H1 (cell line): ENCODE measurements at regions not wholly inside any gene's neighbourhood (a gene's known extent, or its start where the extent isn't known, plus 50 kb on each side); places are given as distances from the start of the nearest gene placed in this dataset.

Experiments
- BRCA1 ChIP-seq: IDR thresholded peaks from 2 replicates; pipeline ENCODE4 v1.6.1; 2012; ENCODE audit warnings: low read depth, low read length, improper control_type of control experiment
- CEBPB ChIP-seq: IDR thresholded peaks from 2 replicates; pipeline ENCODE4 v1.6.1; 2012; ENCODE audit warnings: low read depth, low read length
- EZH2 ChIP-seq: fragments of 200-600 bp; sonication (generic); IDR thresholded peaks from 2 replicates; pipeline ENCODE4 v1.7.1; 2012; ENCODE audit warnings: low read depth, mild to moderate bottlenecking, moderate library complexity, low read length, inconsistent platforms; ENCODE audit not compliant: severe bottlenecking
- KDM1A ChIP-seq: fragments of 200-600, 300-600 bp; sonication (generic); IDR thresholded peaks from 2 replicates; pipeline ENCODE4 v1.7.1; 2016; ENCODE audit warnings: mild to moderate bottlenecking, low read length, borderline replicate concordance
- NANOG ChIP-seq: IDR thresholded peaks from 2 replicates; pipeline ENCODE4 v1.6.1; 2011; ENCODE audit warnings: low read length, low read depth, mild to moderate bottlenecking, inconsistent platforms; ENCODE audit not compliant: insufficient read depth, poor library complexity, severe bottlenecking
- POLR2AphosphoS5 ChIP-seq: IDR thresholded peaks from 2 replicates; pipeline ENCODE4 v1.6.1; 2011; ENCODE audit warnings: low read depth, low read length
- RFX5 ChIP-seq: IDR thresholded peaks from 2 replicates; pipeline ENCODE4 v1.6.1; 2011; ENCODE audit warnings: low read depth, low read length, improper control_type of control experiment, borderline replicate concordance
- SIN3A ChIP-seq, 2 experiments: IDR thresholded peaks in 1 of 2; conservative IDR thresholded peaks in 1 of 2; 2 replicates each; pipeline ENCODE4 v1.6.1; 2011 to 2012; ENCODE audit warnings: low read length in 2 of 2, improper control_type of control experiment in 1 of 2, low read depth in 1 of 2, mild to moderate bottlenecking in 1 of 2
- SIRT6 ChIP-seq: IDR thresholded peaks from one replicate; pipeline ENCODE4 v1.7.1; 2012; ENCODE audit warnings: low read length, inconsistent platforms
- TAF1 ChIP-seq: IDR thresholded peaks from 2 replicates; pipeline ENCODE4 v1.6.1; 2011; ENCODE audit warnings: mild to moderate bottlenecking, low read depth, low read length
- TBP ChIP-seq: IDR thresholded peaks from 2 replicates; pipeline ENCODE4 v1.6.1; 2011; ENCODE audit warnings: low read depth, low read length, improper control_type of control experiment
- YY1 ChIP-seq: IDR thresholded peaks from 2 replicates; pipeline ENCODE4 v1.6.1; 2011; ENCODE audit warnings: low read depth, mild to moderate bottlenecking, low read length
- TF ChIP-seq, protein P1 (sequence below): fragments of 300-600 bp; sonication (generic); IDR thresholded peaks from 2 replicates; pipeline ENCODE4 v1.7.1; 2012; ENCODE audit warnings: low read length, moderate library complexity, mild to moderate bottlenecking, inconsistent platforms; ENCODE audit not compliant: insufficient replicate concordance

DNA sequence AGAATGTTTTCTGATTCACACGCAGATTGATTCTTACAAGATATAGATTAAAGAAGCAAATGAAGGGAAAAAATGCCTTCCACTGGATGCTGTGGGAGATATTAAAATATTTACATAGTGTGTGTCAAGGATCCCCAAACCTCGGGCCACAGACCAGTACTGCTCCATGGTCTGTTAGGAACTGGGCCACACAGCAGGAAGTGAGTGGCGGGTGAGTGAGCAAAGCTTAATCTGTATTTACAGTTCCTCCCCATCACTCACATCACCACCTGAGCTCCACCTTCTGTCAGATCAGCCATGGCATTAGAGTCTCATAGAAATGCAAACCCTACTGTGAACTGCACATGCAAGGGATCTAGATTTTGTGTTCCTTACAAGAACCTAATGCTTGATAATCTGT lies 552.6 kb upstream of the GOLIM4 start (continued):
- TF ChIP-seq, protein P1, sequence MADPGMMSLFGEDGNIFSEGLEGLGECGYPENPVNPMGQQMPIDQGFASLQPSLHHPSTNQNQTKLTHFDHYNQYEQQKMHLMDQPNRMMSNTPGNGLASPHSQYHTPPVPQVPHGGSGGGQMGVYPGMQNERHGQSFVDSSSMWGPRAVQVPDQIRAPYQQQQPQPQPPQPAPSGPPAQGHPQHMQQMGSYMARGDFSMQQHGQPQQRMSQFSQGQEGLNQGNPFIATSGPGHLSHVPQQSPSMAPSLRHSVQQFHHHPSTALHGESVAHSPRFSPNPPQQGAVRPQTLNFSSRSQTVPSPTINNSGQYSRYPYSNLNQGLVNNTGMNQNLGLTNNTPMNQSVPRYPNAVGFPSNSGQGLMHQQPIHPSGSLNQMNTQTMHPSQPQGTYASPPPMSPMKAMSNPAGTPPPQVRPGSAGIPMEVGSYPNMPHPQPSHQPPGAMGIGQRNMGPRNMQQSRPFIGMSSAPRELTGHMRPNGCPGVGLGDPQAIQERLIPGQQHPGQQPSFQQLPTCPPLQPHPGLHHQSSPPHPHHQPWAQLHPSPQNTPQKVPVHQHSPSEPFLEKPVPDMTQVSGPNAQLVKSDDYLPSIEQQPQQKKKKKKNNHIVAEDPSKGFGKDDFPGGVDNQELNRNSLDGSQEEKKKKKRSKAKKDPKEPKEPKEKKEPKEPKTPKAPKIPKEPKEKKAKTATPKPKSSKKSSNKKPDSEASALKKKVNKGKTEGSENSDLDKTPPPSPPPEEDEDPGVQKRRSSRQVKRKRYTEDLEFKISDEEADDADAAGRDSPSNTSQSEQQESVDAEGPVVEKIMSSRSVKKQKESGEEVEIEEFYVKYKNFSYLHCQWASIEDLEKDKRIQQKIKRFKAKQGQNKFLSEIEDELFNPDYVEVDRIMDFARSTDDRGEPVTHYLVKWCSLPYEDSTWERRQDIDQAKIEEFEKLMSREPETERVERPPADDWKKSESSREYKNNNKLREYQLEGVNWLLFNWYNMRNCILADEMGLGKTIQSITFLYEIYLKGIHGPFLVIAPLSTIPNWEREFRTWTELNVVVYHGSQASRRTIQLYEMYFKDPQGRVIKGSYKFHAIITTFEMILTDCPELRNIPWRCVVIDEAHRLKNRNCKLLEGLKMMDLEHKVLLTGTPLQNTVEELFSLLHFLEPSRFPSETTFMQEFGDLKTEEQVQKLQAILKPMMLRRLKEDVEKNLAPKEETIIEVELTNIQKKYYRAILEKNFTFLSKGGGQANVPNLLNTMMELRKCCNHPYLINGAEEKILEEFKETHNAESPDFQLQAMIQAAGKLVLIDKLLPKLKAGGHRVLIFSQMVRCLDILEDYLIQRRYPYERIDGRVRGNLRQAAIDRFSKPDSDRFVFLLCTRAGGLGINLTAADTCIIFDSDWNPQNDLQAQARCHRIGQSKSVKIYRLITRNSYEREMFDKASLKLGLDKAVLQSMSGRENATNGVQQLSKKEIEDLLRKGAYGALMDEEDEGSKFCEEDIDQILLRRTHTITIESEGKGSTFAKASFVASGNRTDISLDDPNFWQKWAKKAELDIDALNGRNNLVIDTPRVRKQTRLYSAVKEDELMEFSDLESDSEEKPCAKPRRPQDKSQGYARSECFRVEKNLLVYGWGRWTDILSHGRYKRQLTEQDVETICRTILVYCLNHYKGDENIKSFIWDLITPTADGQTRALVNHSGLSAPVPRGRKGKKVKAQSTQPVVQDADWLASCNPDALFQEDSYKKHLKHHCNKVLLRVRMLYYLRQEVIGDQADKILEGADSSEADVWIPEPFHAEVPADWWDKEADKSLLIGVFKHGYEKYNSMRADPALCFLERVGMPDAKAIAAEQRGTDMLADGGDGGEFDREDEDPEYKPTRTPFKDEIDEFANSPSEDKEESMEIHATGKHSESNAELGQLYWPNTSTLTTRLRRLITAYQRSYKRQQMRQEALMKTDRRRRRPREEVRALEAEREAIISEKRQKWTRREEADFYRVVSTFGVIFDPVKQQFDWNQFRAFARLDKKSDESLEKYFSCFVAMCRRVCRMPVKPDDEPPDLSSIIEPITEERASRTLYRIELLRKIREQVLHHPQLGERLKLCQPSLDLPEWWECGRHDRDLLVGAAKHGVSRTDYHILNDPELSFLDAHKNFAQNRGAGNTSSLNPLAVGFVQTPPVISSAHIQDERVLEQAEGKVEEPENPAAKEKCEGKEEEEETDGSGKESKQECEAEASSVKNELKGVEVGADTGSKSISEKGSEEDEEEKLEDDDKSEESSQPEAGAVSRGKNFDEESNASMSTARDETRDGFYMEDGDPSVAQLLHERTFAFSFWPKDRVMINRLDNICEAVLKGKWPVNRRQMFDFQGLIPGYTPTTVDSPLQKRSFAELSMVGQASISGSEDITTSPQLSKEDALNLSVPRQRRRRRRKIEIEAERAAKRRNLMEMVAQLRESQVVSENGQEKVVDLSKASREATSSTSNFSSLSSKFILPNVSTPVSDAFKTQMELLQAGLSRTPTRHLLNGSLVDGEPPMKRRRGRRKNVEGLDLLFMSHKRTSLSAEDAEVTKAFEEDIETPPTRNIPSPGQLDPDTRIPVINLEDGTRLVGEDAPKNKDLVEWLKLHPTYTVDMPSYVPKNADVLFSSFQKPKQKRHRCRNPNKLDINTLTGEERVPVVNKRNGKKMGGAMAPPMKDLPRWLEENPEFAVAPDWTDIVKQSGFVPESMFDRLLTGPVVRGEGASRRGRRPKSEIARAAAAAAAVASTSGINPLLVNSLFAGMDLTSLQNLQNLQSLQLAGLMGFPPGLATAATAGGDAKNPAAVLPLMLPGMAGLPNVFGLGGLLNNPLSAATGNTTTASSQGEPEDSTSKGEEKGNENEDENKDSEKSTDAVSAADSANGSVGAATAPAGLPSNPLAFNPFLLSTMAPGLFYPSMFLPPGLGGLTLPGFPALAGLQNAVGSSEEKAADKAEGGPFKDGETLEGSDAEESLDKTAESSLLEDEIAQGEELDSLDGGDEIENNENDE, result no peak
- TF ChIP-seq NANOG (no peak), BRCA1 (no peak), KDM1A (no peak), POLR2AphosphoS5 (no peak), TBP (no peak), EZH2 (no peak), SIRT6 (no peak), TAF1 (no peak), YY1 (no peak), RFX5 (no peak), CEBPB (no peak), SIN3A (conservative IDR thresholded peaks at IDR 0.05 in 1 of 2, IDR thresholded peaks at IDR 0.05 in 1 of 2; ENCODE audit: low read depth in 1 of 2, low read length in 2 of 2) (no peak)
- TF ChIP-seq, all 59 proteins: peak for 0
